ENCODE measurements at regions not wholly inside any gene's neighbourhood (a gene's known extent, or its start where the extent isn't known, plus 50 kb on each side); places are given as distances from the start of the nearest gene placed in this dataset.

DNA sequence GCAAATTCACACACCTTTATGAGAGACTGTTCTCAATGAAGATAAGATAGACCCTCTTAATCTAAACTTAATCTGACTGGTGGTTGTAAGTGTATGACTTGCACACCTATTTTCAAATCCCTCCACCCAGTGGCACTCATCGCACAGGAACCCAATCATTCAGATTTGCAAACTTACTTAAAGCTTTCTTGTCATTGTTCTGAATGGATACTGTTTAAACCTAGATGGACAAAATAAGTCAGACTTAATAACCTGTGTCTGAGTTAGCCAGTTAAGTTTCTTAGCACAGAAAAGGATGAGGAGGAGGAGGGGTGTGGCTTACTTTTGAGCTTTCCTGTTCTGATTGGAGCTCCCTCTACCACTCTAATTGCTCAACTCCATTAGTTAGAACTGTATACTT is 252.4 kb upstream of the CCNH start:
- no peak for ATAC-seq
- FAIRE-seq = no peak
- Histone ChIP-seq H3K4me3 (no peak overlapping the region), H3K27ac (ENCODE audit: control insufficient read depth, insufficient read depth) (no peak overlapping the region), H4K20me1 (ENCODE audit: control insufficient read depth, insufficient read depth) (no peaks in the 10 kb centered on the region), H3K79me2 (ENCODE audit: control insufficient read depth, insufficient read depth, low read length) (no peaks in the 10 kb centered on the region), H3K36me3 (ENCODE audit: control insufficient read depth in 2 of 2, insufficient read depth in 2 of 2, low read length in 1 of 2) (no peaks in the 10 kb centered on the region), H3K9ac (ENCODE audit: control insufficient read depth, insufficient read depth, low read length) (no peak overlapping the region), H3K4me1 (ENCODE audit: control insufficient read depth, insufficient read depth, low read length) (no peaks in the 10 kb centered on the region), H3K4me2 (ENCODE audit: control insufficient read depth, insufficient read depth) (no peak overlapping the region), H2AFZ (ENCODE audit: control insufficient read depth, low read depth, low read length) (no peak overlapping the region), H3K9me3 (replicated peaks; ENCODE audit: control insufficient read depth, insufficient read depth, low read length) (no peaks in the 10 kb centered on the region), H3K27me3 (replicated peaks in 1 of 2; ENCODE audit: control insufficient read depth in 2 of 2, insufficient read depth in 2 of 2, low read length in 1 of 2) (no peaks in the 10 kb centered on the region)
- 43% methylated on average over 1 of the region's 1 CpG for WGBS (ENCODE audit: insufficient coverage, insufficient replicate concordance, low lambda C conversion rate, missing lambda C conversion rate)
- intact Hi-C loops (cut with micrococcal nuclease; ENCODE audit: unreplicated experiment) (no loop called here), in situ Hi-C loops (cut with MboI) (no loop called here)
- no peak for TF ChIP-seq PAX8 (IDR thresholded peaks at IDR 0.05)
- no peak for TF ChIP-seq JUNB (IDR thresholded peaks at IDR 0.05)
- TF ChIP-seq, protein P1, sequence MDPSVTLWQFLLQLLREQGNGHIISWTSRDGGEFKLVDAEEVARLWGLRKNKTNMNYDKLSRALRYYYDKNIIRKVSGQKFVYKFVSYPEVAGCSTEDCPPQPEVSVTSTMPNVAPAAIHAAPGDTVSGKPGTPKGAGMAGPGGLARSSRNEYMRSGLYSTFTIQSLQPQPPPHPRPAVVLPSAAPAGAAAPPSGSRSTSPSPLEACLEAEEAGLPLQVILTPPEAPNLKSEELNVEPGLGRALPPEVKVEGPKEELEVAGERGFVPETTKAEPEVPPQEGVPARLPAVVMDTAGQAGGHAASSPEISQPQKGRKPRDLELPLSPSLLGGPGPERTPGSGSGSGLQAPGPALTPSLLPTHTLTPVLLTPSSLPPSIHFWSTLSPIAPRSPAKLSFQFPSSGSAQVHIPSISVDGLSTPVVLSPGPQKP (IDR thresholded peaks at IDR 0.05; ENCODE audit: low read depth, low read length) = no peak
- TF ChIP-seq CREM (IDR thresholded peaks at IDR 0.05; ENCODE audit: low read depth) = no peak
- no peak for TF ChIP-seq LARP7 (IDR thresholded peaks at IDR 0.05)
- TF ChIP-seq, protein P2, sequence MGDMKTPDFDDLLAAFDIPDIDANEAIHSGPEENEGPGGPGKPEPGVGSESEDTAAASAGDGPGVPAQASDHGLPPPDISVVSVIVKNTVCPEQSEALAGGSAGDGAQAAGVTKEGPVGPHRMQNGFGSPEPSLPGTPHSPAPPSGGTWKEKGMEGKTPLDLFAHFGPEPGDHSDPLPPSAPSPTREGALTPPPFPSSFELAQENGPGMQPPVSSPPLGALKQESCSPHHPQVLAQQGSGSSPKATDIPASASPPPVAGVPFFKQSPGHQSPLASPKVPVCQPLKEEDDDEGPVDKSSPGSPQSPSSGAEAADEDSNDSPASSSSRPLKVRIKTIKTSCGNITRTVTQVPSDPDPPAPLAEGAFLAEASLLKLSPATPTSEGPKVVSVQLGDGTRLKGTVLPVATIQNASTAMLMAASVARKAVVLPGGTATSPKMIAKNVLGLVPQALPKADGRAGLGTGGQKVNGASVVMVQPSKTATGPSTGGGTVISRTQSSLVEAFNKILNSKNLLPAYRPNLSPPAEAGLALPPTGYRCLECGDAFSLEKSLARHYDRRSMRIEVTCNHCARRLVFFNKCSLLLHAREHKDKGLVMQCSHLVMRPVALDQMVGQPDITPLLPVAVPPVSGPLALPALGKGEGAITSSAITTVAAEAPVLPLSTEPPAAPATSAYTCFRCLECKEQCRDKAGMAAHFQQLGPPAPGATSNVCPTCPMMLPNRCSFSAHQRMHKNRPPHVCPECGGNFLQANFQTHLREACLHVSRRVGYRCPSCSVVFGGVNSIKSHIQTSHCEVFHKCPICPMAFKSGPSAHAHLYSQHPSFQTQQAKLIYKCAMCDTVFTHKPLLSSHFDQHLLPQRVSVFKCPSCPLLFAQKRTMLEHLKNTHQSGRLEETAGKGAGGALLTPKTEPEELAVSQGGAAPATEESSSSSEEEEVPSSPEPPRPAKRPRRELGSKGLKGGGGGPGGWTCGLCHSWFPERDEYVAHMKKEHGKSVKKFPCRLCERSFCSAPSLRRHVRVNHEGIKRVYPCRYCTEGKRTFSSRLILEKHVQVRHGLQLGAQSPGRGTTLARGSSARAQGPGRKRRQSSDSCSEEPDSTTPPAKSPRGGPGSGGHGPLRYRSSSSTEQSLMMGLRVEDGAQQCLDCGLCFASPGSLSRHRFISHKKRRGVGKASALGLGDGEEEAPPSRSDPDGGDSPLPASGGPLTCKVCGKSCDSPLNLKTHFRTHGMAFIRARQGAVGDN (IDR thresholded peaks at IDR 0.05) = no peak
- no peak for TF ChIP-seq FOXK2 (IDR thresholded peaks at IDR 0.05)
- TF ChIP-seq SPI1 (IDR thresholded peaks at IDR 0.05; ENCODE audit: borderline replicate concordance, insufficient read depth, low read depth, low read length) = no peak
- no peak for TF ChIP-seq ZNF622 (IDR thresholded peaks at IDR 0.05)
- no peak for TF ChIP-seq RCOR1 (conservative IDR thresholded peaks at IDR 0.05; ENCODE audit: low read depth, low read length)
- TF ChIP-seq ZNF217 (IDR thresholded peaks at IDR 0.05) = no peak
- TF ChIP-seq NR2C1 (IDR thresholded peaks at IDR 0.05) = no peak
- TF ChIP-seq, protein P3, sequence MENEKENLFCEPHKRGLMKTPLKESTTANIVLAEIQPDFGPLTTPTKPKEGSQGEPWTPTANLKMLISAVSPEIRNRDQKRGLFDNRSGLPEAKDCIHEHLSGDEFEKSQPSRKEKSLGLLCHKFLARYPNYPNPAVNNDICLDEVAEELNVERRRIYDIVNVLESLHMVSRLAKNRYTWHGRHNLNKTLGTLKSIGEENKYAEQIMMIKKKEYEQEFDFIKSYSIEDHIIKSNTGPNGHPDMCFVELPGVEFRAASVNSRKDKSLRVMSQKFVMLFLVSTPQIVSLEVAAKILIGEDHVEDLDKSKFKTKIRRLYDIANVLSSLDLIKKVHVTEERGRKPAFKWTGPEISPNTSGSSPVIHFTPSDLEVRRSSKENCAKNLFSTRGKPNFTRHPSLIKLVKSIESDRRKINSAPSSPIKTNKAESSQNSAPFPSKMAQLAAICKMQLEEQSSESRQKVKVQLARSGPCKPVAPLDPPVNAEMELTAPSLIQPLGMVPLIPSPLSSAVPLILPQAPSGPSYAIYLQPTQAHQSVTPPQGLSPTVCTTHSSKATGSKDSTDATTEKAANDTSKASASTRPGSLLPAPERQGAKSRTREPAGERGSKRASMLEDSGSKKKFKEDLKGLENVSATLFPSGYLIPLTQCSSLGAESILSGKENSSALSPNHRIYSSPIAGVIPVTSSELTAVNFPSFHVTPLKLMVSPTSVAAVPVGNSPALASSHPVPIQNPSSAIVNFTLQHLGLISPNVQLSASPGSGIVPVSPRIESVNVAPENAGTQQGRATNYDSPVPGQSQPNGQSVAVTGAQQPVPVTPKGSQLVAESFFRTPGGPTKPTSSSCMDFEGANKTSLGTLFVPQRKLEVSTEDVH (IDR thresholded peaks at IDR 0.05; ENCODE audit: low read depth, partially characterized antibody) = no peak
- no peak for TF ChIP-seq HDGF (IDR thresholded peaks at IDR 0.05)
- TF ChIP-seq BCL11A (IDR thresholded peaks at IDR 0.05; ENCODE audit: low read depth, low read length) = no peak
- no peak for TF ChIP-seq JUND (IDR thresholded peaks at IDR 0.05; ENCODE audit: low read depth, low read length)
- TF ChIP-seq IRF4 (IDR thresholded peaks at IDR 0.05; ENCODE audit: low read depth, low read length) = no peak
- TF ChIP-seq GATAD2B (conservative IDR thresholded peaks at IDR 0.05; ENCODE audit: low read depth) = no peak
- SMC1A ChIA-PET (ENCODE audit: uncharacterized antibody, unreplicated experiment) = interaction anchor here (1.3 kb wide), 1 partner anchor 10 kb away, joined by 3 read pairs; no protein-coding TSS in a partner anchor
- CTCF ChIA-PET = no interaction called here
- RAD21 ChIA-PET (ENCODE audit: unreplicated experiment) = no interaction called here
- POLR2A ChIA-PET = no interaction called here
- no peak for DNase-seq (ENCODE audit: low read depth, low spot score)
- BruUV-seq (replicated peaks) = no TSS peak

Data from GM12878 (cell line).